ENCODE measurements at regions not wholly inside any gene's neighbourhood (a gene's known extent, or its start where the extent isn't known, plus 50 kb on each side); places are given as distances from the start of the nearest gene placed in this dataset.
"Not testable (repeated sequence)": the region's sequence is repeated elsewhere in the genome, so short reads cannot be mapped to it uniquely, and the experiment has no call there.

- DNase-seq: no peak
Observed at GRCh38 chr10:29878492-29878891, 180.9 kb downstream of the JCAD start.

- DNase-seq: no peak
Observed at GRCh38 chr10:29877793-29878491, 181.4 kb downstream of the JCAD start.

- DNase-seq: no peak
Observed at GRCh38 chr10:29876008-29876555, 183.3 kb downstream of the JCAD start.

GRCh38 chr10:29874606-29875269, 184.6 kb downstream of the JCAD start:
- no peak for DNase-seq

- no peak for DNase-seq
Observed at GRCh38 chr10:29873941-29874484, 185.4 kb downstream of the JCAD start.

GRCh38 chr10:29870522-29871044, 188.8 kb downstream of the JCAD start:
- no peak for DNase-seq

GRCh38 chr10:29869593-29869992, 189.8 kb downstream of the JCAD start:
- DNase-seq: no peak

- DNase-seq: no peak
Observed at GRCh38 chr10:29866356-29866755, 193.0 kb downstream of the JCAD start.

- DNase-seq: no peak
Observed at GRCh38 chr10:29865700-29866355, 193.6 kb downstream of the JCAD start.

- DNase-seq: no peak
Observed at GRCh38 chr10:29862923-29863614, 196.3 kb downstream of the JCAD start.

GRCh38 chr10:29861811-29862505, 197.4 kb downstream of the JCAD start:
- no peak for DNase-seq

- DNase-seq: not testable (repeated sequence)
Observed at GRCh38 chr10:29861231-29861630, 198.2 kb downstream of the JCAD start.

- no peak for DNase-seq
Observed at GRCh38 chr10:29860166-29860565, 199.2 kb downstream of the JCAD start.

- no peak for DNase-seq
Observed at GRCh38 chr10:29859521-29860130, 199.8 kb downstream of the JCAD start.

- no peak for DNase-seq
Observed at GRCh38 chr10:29858702-29859267, 200.6 kb downstream of the JCAD start.

GRCh38 chr10:29857843-29858701, 201.3 kb downstream of the JCAD start:
- DNase-seq: no peak

- no peak for DNase-seq
Observed at GRCh38 chr10:29856295-29856694, 203.1 kb downstream of the JCAD start.

- no peak for DNase-seq
Observed at GRCh38 chr10:29853913-29854312, 205.5 kb downstream of the JCAD start.

- no peak for DNase-seq
Observed at GRCh38 chr10:29851241-29851640, 208.1 kb downstream of the JCAD start.

GRCh38 chr10:29850371-29850770, 209.0 kb downstream of the JCAD start:
- DNase-seq: no peak
